Fibroblast of the aortic adventitia (primary cell): ENCODE measurements at regions not wholly inside any gene's neighbourhood (a gene's known extent, or its start where the extent isn't known, plus 50 kb on each side); places are given as distances from the start of the nearest gene placed in this dataset.

Experiments used
- DNase-seq: peaks from one replicate; pipeline ENCODE4 v3.0.0-alpha.2; 2010; ENCODE audit warnings: low read depth
- H3K4me3 ChIP-seq: 2 replicates; pipeline ENCODE4 v1.5.1; 2011; ENCODE audit warnings: low read depth, mild to moderate bottlenecking, control low read depth, low read length, moderate library complexity
- CTCF ChIP-seq: IDR thresholded peaks from 2 replicates; pipeline ENCODE4 v1.5.1; 2011; ENCODE audit warnings: mild to moderate bottlenecking, low read length, control low read depth, inconsistent platforms; ENCODE audit not compliant: insufficient read depth

GRCh38 chr2:226256709-226257376 lies 542.8 kb downstream of the IRS1 start:
- TF ChIP-seq CTCF = no peak
- peak; percentile 25 for DNase-seq
- no peak overlapping the region for H3K4me3 ChIP-seq

GRCh38 chr2:226256237-226256636 lies 543.4 kb downstream of the IRS1 start:
- peak; percentile 40 for DNase-seq
- no peak overlapping the region for H3K4me3 ChIP-seq
- no peak for TF ChIP-seq CTCF

- no peak for TF ChIP-seq CTCF
- no peak overlapping the region for H3K4me3 ChIP-seq
- no peak for DNase-seq
These were observed 548.0 kb downstream of the IRS1 start for GRCh38 chr2:226251661-226252060.

GRCh38 chr2:226247289-226248275 lies 552.0 kb downstream of the IRS1 start:
- H3K4me3 ChIP-seq = no peak overlapping the region
- peak; percentile 25 for DNase-seq
- peak; percentile 11 for TF ChIP-seq CTCF

GRCh38 chr2:226234187-226234586 lies 565.4 kb downstream of the IRS1 start:
- DNase-seq = no peak
- no peak for TF ChIP-seq CTCF
- H3K4me3 ChIP-seq = no peak overlapping the region

GRCh38 chr2:226233388-226233787 lies 566.2 kb downstream of the IRS1 start:
- H3K4me3 ChIP-seq = no peak overlapping the region
- TF ChIP-seq CTCF = no peak
- DNase-seq = no peak
